ENCODE measurements at regions not wholly inside any gene's neighbourhood (a gene's known extent, or its start where the extent isn't known, plus 50 kb on each side); places are given as distances from the start of the nearest gene placed in this dataset.

- Histone ChIP-seq H3K36me3 (ENCODE audit: control insufficient read depth, insufficient read depth, low read length) (no peaks in the 10 kb centered on the region), H3K27me3 (ENCODE audit: control insufficient read depth, insufficient read depth, low read length) (no peaks in the 10 kb centered on the region), H3K4me3 (ENCODE audit: low read depth, low read length) (no peak overlapping the region)
- TF ChIP-seq, protein P1, sequence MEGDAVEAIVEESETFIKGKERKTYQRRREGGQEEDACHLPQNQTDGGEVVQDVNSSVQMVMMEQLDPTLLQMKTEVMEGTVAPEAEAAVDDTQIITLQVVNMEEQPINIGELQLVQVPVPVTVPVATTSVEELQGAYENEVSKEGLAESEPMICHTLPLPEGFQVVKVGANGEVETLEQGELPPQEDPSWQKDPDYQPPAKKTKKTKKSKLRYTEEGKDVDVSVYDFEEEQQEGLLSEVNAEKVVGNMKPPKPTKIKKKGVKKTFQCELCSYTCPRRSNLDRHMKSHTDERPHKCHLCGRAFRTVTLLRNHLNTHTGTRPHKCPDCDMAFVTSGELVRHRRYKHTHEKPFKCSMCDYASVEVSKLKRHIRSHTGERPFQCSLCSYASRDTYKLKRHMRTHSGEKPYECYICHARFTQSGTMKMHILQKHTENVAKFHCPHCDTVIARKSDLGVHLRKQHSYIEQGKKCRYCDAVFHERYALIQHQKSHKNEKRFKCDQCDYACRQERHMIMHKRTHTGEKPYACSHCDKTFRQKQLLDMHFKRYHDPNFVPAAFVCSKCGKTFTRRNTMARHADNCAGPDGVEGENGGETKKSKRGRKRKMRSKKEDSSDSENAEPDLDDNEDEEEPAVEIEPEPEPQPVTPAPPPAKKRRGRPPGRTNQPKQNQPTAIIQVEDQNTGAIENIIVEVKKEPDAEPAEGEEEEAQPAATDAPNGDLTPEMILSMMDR (IDR thresholded peaks at IDR 0.05; ENCODE audit: insufficient read depth, low read length, severe bottlenecking): no peak
- DNase-seq (ENCODE audit: low read depth) (no peak), FAIRE-seq (no peak)
Observed at GRCh38 chr2:145813481-145813880, 1293.6 kb upstream of the ZEB2 start.

GRCh38 chr2:145812165-145812554 lies 1292.2 kb upstream of the ZEB2 start:
- Histone ChIP-seq H3K36me3 (ENCODE audit: control insufficient read depth, insufficient read depth, low read length) (no peaks in the 10 kb centered on the region), H3K4me3 (ENCODE audit: low read depth, low read length) (no peak overlapping the region), H3K27me3 (ENCODE audit: control insufficient read depth, insufficient read depth, low read length) (no peaks in the 10 kb centered on the region)
- TF ChIP-seq, protein P1 (IDR thresholded peaks at IDR 0.05; ENCODE audit: insufficient read depth, low read length, severe bottlenecking): no peak
- DNase-seq (ENCODE audit: low read depth) (no peak), FAIRE-seq (no peak)

DNA sequence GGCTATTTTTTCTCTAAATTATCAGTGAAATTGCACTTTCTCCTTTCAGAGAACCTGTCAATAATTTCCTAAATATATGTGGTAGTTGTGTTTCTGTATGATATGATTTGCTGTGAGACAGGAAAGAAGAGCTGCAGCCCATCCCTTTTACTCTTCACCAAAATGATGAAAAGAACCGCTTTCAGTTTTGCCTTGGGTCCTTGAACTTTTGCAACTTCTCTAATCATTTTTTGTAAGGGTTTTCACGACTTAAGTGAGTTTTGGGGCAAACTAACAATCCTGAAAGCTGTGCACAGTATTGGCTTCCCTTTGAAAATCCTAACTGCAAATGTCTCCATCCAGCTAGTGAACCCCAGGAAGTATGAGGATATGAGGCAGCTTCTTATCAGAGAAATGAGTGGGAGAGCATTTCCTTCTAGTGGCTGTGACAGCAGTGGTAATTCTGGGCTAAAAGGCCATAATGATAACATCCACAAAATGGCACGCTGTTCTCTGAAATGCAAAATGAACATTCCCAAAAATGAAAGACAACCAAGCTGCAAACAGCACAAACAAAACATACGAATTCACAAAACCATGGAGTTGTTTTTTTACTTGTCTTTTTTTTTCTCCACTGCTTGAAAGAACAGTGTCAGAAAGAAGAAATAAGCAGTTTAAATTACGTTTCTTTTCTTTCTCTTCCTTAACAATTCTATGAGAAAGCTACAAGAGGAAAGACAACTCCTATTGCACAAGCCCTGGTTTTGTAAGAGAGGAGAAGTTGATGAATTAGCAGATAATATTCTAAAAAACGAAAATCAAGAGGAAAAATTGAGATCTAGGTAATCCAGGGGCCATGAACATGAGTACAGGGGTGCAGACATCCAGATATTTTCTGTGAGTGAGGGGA lies 1291.6 kb upstream of the ZEB2 start:
- TF ChIP-seq, protein P1 (IDR thresholded peaks at IDR 0.05; ENCODE audit: insufficient read depth, low read length, severe bottlenecking): no peak
- Histone ChIP-seq H3K36me3 (ENCODE audit: control insufficient read depth, insufficient read depth, low read length) (no peaks in the 10 kb centered on the region), H3K27me3 (ENCODE audit: control insufficient read depth, insufficient read depth, low read length) (no peaks in the 10 kb centered on the region), H3K4me3 (ENCODE audit: low read depth, low read length) (no peak overlapping the region)
- peak; percentile 3 for DNase-seq (ENCODE audit: low read depth)
- no peak for FAIRE-seq

DNA sequence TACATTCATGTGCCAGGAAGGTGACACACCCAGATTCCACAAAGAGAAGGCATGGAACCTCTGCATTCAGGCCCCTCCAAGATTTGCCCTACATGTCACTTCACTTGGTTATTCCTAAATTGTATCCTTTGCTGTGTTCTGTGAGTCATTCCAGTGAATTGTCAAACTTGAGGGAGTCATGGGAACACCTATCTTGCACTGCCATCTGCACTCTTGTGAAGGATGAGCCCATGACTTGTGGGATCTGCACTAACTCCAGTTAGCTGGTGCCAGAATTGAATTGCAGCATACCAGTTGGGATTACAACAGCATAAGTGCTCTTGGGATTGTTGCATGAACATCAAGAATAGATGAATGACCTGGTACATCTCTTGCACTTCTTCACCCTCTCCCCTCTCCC lies 1288.0 kb upstream of the ZEB2 start:
- TF ChIP-seq, protein P1 (IDR thresholded peaks at IDR 0.05; ENCODE audit: insufficient read depth, low read length, severe bottlenecking): no peak
- H3K4me3 ChIP-seq (ENCODE audit: low read depth, low read length): no peak overlapping the region
- no peak for FAIRE-seq
- DNase-seq (ENCODE audit: low read depth): peak; percentile 25
- H3K27me3 ChIP-seq (ENCODE audit: control insufficient read depth, insufficient read depth, low read length): no peaks in the 10 kb centered on the region
- no peaks in the 10 kb centered on the region for H3K36me3 ChIP-seq (ENCODE audit: control insufficient read depth, insufficient read depth, low read length)

GRCh38 chr2:145807554-145807953 lies 1287.6 kb upstream of the ZEB2 start:
- DNase-seq (ENCODE audit: low read depth) (peak; percentile 43), FAIRE-seq (no peak)
- TF ChIP-seq, protein P1 (IDR thresholded peaks at IDR 0.05; ENCODE audit: insufficient read depth, low read length, severe bottlenecking): no peak
- H3K4me3 ChIP-seq (ENCODE audit: low read depth, low read length): no peak overlapping the region
- H3K27me3 ChIP-seq (ENCODE audit: control insufficient read depth, insufficient read depth, low read length): no peaks in the 10 kb centered on the region
- no peaks in the 10 kb centered on the region for H3K36me3 ChIP-seq (ENCODE audit: control insufficient read depth, insufficient read depth, low read length)

Measured in bronchial epithelial cell (primary cell).